ENCODE measurements at regions not wholly inside any gene's neighbourhood (a gene's known extent, or its start where the extent isn't known, plus 50 kb on each side); places are given as distances from the start of the nearest gene placed in this dataset.

DNA sequence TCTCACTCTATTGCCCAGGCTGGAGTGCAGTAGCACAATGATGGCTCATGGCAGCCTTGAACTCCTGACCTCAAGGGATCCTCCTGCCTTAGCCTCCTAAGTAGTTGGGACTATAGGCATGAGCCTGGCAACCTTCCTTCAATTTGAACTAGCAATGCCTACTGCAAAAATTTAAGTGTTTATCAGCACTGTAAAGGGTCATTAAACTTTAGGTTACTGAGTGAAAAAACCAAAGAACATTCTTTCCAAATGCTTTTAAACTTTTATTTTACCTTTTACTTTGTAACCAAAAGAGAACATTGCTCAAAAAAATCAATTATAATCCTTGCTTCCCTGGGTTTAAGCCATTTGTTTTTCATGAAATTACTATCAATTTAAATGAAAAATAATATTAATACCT lies 101.0 kb upstream of the NHSL1 start:
- intact Hi-C loops (cut with micrococcal nuclease), result no loop called here
- H3K4me1 ChIP-seq (ENCODE audit: control insufficient read depth in 1 of 2, insufficient read depth in 2 of 2, low read length in 2 of 2), result no peaks in the 10 kb centered on the region; a peak in 1 of 4 replicates
- no peak overlapping the region for H3K27ac ChIP-seq (ENCODE audit: low read depth, low read length)
- H3K36me3 ChIP-seq (ENCODE audit: control insufficient read depth in 1 of 2, insufficient read depth in 2 of 2, low read length in 2 of 2), result no peaks in the 10 kb centered on the region
- ChIA-PET RAD21 (ENCODE audit: low non-redundant PET in 1 of 2, low total read pairs in 2 of 2, uncharacterized antibody in 2 of 2, unreplicated experiment in 2 of 2) (no interaction called here), POLR2A (no interaction called here), CTCF (no interaction called here)
- no peak overlapping the region for H3K4me3 ChIP-seq (replicated peaks in 1 of 2; ENCODE audit: low read depth in 1 of 2, low read length in 2 of 2)
- no peaks in the 10 kb centered on the region for H4K20me1 ChIP-seq (ENCODE audit: insufficient read depth)
- no peak overlapping the region for H3K4me2 ChIP-seq (ENCODE audit: low read length)
- H3K9me2 ChIP-seq (ENCODE audit: insufficient read depth), result no peaks in the 10 kb centered on the region
- no peaks in the 10 kb centered on the region for H3K79me2 ChIP-seq (ENCODE audit: insufficient read depth, low read length)
- no peaks in the 10 kb centered on the region for H3K9me3 ChIP-seq (ENCODE audit: control insufficient read depth in 1 of 2, insufficient read depth in 1 of 2, low read depth in 1 of 2, low read length in 2 of 2)
- H3K27me3 ChIP-seq (ENCODE audit: insufficient read depth, low read length), result no peaks in the 10 kb centered on the region
- no peak for TF ChIP-seq ELF1 (IDR thresholded peaks at IDR 0.05; ENCODE audit: borderline replicate concordance, low read depth)
- TF ChIP-seq, protein P1, sequence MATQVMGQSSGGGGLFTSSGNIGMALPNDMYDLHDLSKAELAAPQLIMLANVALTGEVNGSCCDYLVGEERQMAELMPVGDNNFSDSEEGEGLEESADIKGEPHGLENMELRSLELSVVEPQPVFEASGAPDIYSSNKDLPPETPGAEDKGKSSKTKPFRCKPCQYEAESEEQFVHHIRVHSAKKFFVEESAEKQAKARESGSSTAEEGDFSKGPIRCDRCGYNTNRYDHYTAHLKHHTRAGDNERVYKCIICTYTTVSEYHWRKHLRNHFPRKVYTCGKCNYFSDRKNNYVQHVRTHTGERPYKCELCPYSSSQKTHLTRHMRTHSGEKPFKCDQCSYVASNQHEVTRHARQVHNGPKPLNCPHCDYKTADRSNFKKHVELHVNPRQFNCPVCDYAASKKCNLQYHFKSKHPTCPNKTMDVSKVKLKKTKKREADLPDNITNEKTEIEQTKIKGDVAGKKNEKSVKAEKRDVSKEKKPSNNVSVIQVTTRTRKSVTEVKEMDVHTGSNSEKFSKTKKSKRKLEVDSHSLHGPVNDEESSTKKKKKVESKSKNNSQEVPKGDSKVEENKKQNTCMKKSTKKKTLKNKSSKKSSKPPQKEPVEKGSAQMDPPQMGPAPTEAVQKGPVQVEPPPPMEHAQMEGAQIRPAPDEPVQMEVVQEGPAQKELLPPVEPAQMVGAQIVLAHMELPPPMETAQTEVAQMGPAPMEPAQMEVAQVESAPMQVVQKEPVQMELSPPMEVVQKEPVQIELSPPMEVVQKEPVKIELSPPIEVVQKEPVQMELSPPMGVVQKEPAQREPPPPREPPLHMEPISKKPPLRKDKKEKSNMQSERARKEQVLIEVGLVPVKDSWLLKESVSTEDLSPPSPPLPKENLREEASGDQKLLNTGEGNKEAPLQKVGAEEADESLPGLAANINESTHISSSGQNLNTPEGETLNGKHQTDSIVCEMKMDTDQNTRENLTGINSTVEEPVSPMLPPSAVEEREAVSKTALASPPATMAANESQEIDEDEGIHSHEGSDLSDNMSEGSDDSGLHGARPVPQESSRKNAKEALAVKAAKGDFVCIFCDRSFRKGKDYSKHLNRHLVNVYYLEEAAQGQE (IDR thresholded peaks at IDR 0.05; ENCODE audit: low read depth), result no peak
- TF ChIP-seq, protein P2, sequence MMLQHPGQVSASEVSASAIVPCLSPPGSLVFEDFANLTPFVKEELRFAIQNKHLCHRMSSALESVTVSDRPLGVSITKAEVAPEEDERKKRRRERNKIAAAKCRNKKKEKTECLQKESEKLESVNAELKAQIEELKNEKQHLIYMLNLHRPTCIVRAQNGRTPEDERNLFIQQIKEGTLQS (IDR thresholded peaks at IDR 0.05), result no peak
- no peak for TF ChIP-seq EGR1 (IDR thresholded peaks at IDR 0.05; ENCODE audit: low read depth)
- TF ChIP-seq POLR2A (IDR thresholded peaks at IDR 0.05; ENCODE audit: borderline replicate concordance, extremely low read depth, insufficient read depth, insufficient read length), result no peak
- no peak for TF ChIP-seq TCF7L2 (IDR thresholded peaks at IDR 0.05; ENCODE audit: borderline replicate concordance, extremely low read depth, insufficient read depth, insufficient read length)
- TF ChIP-seq RAD21 (IDR thresholded peaks at IDR 0.05; ENCODE audit: low read depth), result no peak
- no peak for TF ChIP-seq POLR2AphosphoS5 (IDR thresholded peaks at IDR 0.05; ENCODE audit: low read depth, low read length)
- TF ChIP-seq EZH2phosphoT487 (IDR thresholded peaks at IDR 0.05; ENCODE audit: borderline replicate concordance), result no peak
- ATAC-seq (no peak), DNase-seq (ENCODE audit: low read depth, low spot score) (no peak)
- no peak overlapping the region for H2AFZ ChIP-seq (ENCODE audit: low read depth, low read length, poor library complexity, severe bottlenecking)
- no peak overlapping the region for H3K9ac ChIP-seq (ENCODE audit: low read length)
- BruUV-seq (replicated peaks), result no TSS peak
